Astrocyte (in vitro differentiated cells and primary cell): ENCODE measurements at regions not wholly inside any gene's neighbourhood (a gene's known extent, or its start where the extent isn't known, plus 50 kb on each side); places are given as distances from the start of the nearest gene placed in this dataset.

ENCODE experiments used
- EZH2 ChIP-seq: IDR thresholded peaks from 2 replicates; pipeline ENCODE4 v1.6.1; 2012; ENCODE audit warnings: mild to moderate bottlenecking, low read length, inconsistent platforms; ENCODE audit not compliant: insufficient read depth
- TF ChIP-seq, protein P1 (sequence below): IDR thresholded peaks from 2 replicates; pipeline ENCODE4 v1.5.1; 2011; ENCODE audit warnings: low read depth, mild to moderate bottlenecking, inconsistent platforms, low read length, moderate library complexity; ENCODE audit not compliant: insufficient read depth

DNA sequence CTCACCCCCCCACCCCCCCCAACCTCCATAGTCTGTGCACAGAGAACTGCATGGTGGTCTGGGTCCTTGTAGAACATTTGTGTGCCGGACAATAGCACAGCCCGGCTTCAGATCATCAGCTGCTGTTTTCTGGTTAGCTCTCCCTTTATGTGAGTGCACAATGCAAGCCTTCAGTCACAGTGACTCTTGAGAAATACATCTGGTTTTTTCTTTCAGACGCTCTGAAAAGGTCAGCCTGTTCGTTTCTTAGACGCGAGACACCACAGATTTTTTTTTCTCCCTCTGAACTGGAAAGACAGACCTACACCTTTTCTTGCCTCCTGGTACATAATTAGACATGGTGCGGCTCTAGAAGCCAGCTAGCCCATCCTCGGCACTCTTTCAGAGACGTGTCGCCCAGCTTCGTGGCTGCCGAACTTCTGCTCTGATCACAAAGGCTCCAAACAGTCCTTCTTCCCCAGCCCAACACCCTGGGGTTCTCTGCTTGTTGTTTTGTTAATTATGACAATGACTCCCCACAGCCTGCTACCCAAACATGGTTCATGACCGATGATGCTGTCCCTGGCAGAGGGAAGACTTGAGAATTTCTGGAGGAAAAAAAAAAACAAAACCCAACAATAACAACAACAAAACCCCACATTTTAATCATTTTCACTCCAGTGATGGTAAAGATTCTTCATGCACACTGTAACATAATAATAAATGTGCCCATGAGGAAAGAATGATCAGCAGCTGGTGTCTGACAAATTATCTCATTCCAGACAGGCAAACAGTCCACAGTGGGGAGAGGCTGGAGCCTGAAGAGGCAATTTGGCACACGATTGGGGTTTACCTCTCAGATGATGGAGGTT lies 241.4 kb upstream of the ZNF462 start:
- TF ChIP-seq, protein P1, sequence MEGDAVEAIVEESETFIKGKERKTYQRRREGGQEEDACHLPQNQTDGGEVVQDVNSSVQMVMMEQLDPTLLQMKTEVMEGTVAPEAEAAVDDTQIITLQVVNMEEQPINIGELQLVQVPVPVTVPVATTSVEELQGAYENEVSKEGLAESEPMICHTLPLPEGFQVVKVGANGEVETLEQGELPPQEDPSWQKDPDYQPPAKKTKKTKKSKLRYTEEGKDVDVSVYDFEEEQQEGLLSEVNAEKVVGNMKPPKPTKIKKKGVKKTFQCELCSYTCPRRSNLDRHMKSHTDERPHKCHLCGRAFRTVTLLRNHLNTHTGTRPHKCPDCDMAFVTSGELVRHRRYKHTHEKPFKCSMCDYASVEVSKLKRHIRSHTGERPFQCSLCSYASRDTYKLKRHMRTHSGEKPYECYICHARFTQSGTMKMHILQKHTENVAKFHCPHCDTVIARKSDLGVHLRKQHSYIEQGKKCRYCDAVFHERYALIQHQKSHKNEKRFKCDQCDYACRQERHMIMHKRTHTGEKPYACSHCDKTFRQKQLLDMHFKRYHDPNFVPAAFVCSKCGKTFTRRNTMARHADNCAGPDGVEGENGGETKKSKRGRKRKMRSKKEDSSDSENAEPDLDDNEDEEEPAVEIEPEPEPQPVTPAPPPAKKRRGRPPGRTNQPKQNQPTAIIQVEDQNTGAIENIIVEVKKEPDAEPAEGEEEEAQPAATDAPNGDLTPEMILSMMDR = no peak
- no peak for TF ChIP-seq EZH2
